CD4-positive, alpha-beta T cell treated with Interleukin-1 beta for 1 hour (primary cell): ENCODE measurements at regions not wholly inside any gene's neighbourhood (a gene's known extent, or its start where the extent isn't known, plus 50 kb on each side); places are given as distances from the start of the nearest gene placed in this dataset.

ENCODE experiments used
- DNase-seq, 2 donors: peaks; one replicate each; pipeline ENCODE4 v3.0.0-alpha.2; 2020 to 2022

DNA sequence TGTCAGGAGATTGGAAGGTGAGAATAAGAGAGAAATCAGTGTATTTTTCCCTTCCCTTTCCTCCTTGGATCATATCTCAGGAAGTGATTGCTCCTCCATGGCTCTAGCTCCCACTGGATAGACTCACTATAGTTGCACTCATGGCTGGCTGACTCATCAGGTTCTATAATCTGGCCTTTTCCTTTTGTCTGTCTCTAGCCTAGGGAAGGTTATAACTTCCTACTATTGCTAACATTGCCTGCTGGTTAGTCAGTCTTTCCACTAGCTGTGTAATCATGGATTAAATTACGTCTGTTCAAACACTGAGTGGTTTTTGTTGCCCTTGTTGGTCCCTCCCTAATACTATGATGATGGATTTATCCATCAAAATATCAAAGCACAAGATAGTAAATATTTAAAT is 195.5 kb upstream of the VEGFC start:
- DNase-seq, result no peak

DNA sequence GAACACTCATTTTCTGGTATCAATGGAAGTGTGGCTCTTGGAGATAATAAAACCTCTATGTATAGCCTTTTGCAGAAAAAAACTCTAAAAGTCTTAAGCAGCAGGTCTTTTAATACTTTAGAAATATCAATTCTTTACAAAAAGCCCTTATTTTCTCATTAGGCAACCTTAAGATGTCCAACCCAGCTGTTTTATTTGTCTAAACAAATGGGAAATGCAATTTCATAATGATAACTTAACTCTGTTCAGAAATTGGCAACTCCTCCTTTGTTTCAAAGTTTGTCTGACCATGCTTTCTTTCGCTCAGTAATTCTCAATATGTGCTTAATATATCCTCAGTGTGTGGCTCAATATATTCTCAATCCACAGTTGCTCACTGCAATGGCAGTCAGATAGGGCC is 196.5 kb upstream of the VEGFC start:
- DNase-seq, result no peak

DNA sequence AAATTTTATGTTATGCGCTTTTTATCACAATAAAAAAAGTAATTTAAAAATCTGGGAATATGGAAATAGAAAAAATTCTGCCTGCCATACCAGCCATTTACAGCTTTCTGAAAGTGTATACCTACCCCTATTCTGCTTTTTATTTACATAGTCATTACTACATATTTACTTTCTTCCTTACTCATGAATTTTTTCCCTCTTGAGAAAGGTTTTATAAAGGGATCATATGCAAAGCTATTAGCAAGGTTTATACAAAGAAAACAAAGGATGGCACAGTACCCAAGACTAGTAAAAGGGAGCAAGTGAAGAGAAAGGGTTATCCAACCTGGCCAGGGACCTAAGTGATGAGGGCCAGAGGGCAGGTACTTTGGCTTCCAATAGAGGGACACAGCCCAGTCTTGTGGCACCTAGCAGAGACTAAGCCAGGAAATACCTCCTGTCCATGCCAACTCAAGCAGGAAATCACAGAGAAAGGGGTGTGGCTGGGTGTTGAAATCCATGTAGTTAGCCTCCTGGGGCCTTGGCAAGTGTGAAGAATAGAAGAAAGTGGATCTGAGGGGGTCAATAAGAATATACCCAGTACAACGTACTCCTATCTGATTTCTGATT is 207.3 kb upstream of the VEGFC start:
- DNase-seq, result no peak

DNA sequence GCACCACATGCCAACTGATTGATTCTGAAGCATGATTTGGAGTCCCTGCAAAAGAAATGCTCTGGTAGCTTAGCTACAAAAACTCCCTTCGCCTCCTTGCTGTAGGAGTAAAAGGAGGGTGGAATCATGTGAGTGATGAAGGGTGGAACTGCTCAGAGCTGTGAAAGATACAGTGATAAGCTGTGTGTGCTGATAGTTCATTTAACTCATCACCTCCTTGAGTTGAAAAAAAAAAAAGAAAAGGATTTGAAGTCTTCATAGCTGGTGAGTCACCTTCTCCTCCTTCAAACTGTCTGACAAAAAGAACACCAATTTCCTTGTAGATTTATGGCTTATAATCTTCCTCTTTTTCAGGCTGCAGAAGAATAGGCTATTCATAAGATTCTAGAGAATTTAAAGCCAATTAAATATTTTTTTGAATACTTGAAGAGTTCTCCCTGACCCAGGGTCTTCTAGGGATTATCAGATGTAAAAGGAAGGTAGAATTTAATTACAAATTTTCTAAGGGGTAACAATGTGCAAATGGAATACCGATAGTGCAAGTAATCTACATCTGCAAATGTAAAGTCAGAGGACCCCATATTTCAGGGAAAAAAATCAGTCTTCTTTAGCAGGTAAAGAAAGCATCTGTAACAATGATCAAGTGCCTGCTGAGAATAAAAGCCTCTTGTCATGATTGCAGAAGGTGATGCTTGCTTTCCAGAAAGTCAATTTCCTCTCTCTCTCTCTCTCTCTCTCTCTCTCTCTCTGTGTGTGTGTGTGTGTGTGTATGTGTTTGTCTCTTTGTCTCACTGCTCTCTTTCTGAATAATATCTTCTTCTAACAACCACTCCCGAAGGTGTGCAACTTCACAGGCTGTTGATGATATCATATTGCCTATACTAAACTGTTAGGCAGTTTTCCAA is 208.8 kb upstream of the VEGFC start:
- no peak for DNase-seq

GRCh38 chr4:177005674-177006230 is 213.0 kb upstream of the VEGFC start:
- no peak for DNase-seq

DNA sequence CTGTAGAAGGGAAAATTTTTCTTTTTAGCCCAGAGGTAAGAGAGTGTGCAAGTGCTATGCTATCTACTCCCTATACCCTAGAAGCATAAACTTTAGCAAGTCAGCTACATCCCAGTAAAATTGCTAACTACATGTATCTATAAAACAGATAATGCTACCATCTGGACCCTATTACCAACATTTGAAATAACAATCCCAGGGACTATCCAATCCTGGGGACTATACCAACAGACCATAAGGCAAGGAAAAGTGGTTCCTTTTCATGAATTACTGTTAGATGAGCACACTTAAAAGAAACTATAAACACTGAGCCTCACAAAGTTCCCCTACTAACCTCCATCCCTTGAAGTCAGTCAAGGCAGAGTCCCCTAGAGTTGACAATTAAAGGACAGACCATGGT is 213.6 kb upstream of the VEGFC start:
- DNase-seq, result no peak

- DNase-seq, result no peak
These were observed 215.5 kb upstream of the VEGFC start for GRCh38 chr4:177008071-177008835.

GRCh38 chr4:177008836-177009501 is 216.2 kb upstream of the VEGFC start:
- DNase-seq, result no peak

DNA sequence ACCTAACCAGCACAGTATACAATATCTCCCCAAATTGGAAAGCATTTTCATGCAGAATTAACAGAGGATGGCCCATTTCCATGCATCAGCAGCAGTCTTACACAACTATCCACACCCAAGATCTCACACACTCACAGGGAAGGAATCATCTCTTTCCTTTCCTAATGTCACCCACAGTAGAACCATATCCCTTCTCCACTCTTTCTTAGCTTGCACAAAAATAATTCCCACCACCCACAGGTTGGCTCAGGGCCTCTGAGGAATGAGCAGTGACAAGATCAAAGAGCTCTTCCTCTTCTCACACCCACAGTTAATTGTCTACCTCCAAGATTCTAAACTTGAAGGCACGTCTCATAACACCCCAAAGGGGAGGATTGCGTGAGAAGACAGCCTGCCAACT is 217.7 kb upstream of the VEGFC start:
- no peak for DNase-seq

GRCh38 chr4:177012918-177013545 is 220.3 kb upstream of the VEGFC start:
- DNase-seq, result no peak

DNA sequence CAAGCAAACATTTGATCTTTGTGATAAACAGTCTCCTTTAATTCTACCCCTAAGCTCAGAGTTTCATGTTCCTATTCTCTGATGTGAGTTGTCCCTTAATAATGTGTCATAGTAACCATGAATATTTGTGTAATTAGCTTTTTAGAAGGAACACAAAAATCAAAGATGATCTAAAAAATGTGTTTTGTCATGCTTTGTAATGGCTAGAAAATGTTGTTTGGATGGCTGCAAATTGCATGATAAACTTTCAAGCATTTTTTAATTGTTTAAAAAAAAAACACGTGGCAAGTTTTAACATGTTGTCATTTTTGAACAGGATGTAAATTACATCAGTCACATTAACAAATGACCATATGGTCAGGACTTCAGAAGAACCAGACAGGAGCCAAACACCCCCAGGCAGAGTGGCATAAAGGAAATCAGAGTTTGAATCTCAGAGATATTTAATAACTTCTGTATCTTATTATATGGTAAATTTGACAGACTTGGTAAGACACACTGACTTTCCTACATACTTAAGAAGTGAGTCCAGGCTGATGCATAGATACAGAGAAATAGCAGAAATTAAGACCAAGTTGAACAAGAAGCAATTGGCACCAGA is 223.9 kb upstream of the VEGFC start:
- DNase-seq, result no peak

DNA sequence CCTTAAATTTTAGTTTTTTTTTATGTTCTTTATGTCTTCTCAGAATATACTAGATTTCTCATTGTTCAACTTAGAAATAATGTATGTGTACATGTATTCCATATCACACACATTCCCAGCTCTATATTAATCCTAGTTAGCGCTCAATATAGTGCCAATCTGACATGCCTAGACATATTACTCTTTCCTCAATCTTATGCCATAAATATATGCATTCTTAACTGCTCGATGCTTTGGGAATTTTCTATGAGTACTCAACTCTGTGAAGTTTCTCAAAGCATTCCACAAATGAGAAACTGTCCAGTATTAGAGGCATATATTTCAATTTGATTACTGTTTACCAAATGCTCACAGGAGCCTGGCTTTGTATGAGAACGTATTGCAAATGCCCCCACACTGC is 231.2 kb upstream of the VEGFC start:
- no peak for DNase-seq

DNA sequence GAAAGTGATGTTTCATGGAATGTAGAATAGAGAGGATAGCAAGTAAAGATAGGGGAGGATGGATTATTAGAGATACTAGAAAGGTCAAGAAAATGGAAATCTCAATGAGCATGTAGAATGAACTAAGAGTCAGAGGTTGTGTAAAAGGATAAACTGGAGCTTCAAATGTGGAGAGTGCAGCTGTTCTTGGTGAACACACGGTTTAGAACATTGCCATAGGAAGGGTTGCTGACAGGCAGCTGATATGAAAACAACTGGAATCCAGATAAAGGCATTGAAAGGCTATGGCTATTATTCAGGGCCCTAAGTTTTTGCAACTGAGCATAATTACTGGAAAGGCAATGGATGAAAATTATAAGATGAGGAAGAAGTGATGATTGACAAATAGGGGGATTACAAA is 239.6 kb upstream of the VEGFC start:
- no peak for DNase-seq

- no peak for DNase-seq
These were observed 240.4 kb upstream of the VEGFC start for GRCh38 chr4:177033135-177033534.

GRCh38 chr4:177033632-177034031 is 240.9 kb upstream of the VEGFC start:
- DNase-seq, result no peak

- no peak for DNase-seq
These were observed 248.6 kb upstream of the VEGFC start for GRCh38 chr4:177041356-177041755.

- DNase-seq, result peak in 1 of 2 donors; percentile 36
These were observed 254.5 kb upstream of the VEGFC start for GRCh38 chr4:177047070-177047850.

- DNase-seq, result no peak
These were observed 255.1 kb upstream of the VEGFC start for GRCh38 chr4:177047851-177048174.

- DNase-seq, result peak in 1 of 2 donors; percentile 14
These were observed 258.1 kb upstream of the NEIL3 start for GRCh38 chr4:177051473-177052060.

GRCh38 chr4:177052211-177052934 is 257.3 kb upstream of the NEIL3 start:
- no peak for DNase-seq
